HFFc6 (cell line): ENCODE measurements at regions not wholly inside any gene's neighbourhood (a gene's known extent, or its start where the extent isn't known, plus 50 kb on each side); places are given as distances from the start of the nearest gene placed in this dataset.
"Not testable (repeated sequence)": the region's sequence is repeated elsewhere in the genome, so short reads cannot be mapped to it uniquely, and the experiment has no call there.

Source experiments
- DNase-seq: peaks from one replicate; pipeline ENCODE4 v3.0.0-alpha.2; 2018
- H3K27ac Mint-ChIP-seq: 2 replicates; pipeline ENCODE4 v1.8.0; 2020; ENCODE audit warnings: mild to moderate bottlenecking, mixed read lengths
- H3K27me3 Mint-ChIP-seq: 2 replicates; pipeline ENCODE4 v1.8.0; 2021; ENCODE audit warnings: mild to moderate bottlenecking, moderate library complexity, mixed read lengths; ENCODE audit not compliant: insufficient read depth
- H3K36me3 Mint-ChIP-seq: 2 replicates; pipeline ENCODE4 v1.8.0; 2021; ENCODE audit warnings: low read depth, mixed read lengths
- H3K4me1 Mint-ChIP-seq: 2 replicates; pipeline ENCODE4 v1.8.0; 2020; ENCODE audit warnings: low read depth, mixed read lengths
- H3K4me3 Mint-ChIP-seq: 2 replicates; pipeline ENCODE4 v1.8.0; 2020; ENCODE audit warnings: mild to moderate bottlenecking, moderate library complexity, mixed read lengths
- H3K9me3 Mint-ChIP-seq: 2 replicates; pipeline ENCODE4 v1.8.0; 2020; ENCODE audit warnings: mild to moderate bottlenecking, mixed read lengths
- TF ChIP-seq, protein P1 (sequence below): fragments of 200-600 bp; sonication (generic); IDR thresholded peaks from 2 replicates; pipeline ENCODE4 v1.5.0; 2021; ENCODE audit warnings: antibody characterized with exemption, mild to moderate bottlenecking

- peaks cover 6% of the 10 kb centered on the region for H3K9me3 Mint-ChIP-seq
- no peak overlapping the region for H3K27ac Mint-ChIP-seq
- no peak for DNase-seq
- peaks cover 5% of the 10 kb centered on the region; the same call in 1 of the 2 replicates for H3K36me3 Mint-ChIP-seq
- H3K4me3 Mint-ChIP-seq = no peak overlapping the region
- peaks cover 27% of the 10 kb centered on the region for H3K27me3 Mint-ChIP-seq
- peaks cover 6% of the 10 kb centered on the region; the same call in 1 of the 2 replicates for H3K4me1 Mint-ChIP-seq
- TF ChIP-seq, protein P1, sequence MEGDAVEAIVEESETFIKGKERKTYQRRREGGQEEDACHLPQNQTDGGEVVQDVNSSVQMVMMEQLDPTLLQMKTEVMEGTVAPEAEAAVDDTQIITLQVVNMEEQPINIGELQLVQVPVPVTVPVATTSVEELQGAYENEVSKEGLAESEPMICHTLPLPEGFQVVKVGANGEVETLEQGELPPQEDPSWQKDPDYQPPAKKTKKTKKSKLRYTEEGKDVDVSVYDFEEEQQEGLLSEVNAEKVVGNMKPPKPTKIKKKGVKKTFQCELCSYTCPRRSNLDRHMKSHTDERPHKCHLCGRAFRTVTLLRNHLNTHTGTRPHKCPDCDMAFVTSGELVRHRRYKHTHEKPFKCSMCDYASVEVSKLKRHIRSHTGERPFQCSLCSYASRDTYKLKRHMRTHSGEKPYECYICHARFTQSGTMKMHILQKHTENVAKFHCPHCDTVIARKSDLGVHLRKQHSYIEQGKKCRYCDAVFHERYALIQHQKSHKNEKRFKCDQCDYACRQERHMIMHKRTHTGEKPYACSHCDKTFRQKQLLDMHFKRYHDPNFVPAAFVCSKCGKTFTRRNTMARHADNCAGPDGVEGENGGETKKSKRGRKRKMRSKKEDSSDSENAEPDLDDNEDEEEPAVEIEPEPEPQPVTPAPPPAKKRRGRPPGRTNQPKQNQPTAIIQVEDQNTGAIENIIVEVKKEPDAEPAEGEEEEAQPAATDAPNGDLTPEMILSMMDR = no peak
Measured at GRCh38 chr16:88132836-88133506, 181.7 kb downstream of the BANP start.

DNA sequence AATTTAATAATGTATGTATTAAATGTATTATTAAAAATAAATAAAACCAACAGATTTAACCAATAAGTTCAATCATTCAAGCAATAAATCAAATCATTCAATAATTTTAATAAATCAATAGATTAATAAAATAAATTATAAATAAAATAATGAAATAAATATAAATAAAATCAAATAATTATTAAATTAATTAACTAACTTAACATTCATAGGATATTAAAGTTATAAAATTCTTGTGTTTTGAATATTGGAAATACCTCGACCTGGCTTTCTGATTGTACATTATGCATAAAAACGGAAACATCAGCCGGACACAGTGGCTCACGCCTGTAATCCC is 182.2 kb downstream of the BANP start:
- peaks cover 6% of the 10 kb centered on the region; the same call in 1 of the 2 replicates for H3K4me1 Mint-ChIP-seq
- no peak overlapping the region for H3K27ac Mint-ChIP-seq
- TF ChIP-seq, protein P1 = no peak
- no peak overlapping the region for H3K4me3 Mint-ChIP-seq
- no peak for DNase-seq
- peaks cover 28% of the 10 kb centered on the region for H3K27me3 Mint-ChIP-seq
- peaks cover 9% of the 10 kb centered on the region for H3K36me3 Mint-ChIP-seq
- peaks cover 11% of the 10 kb centered on the region for H3K9me3 Mint-ChIP-seq

DNA sequence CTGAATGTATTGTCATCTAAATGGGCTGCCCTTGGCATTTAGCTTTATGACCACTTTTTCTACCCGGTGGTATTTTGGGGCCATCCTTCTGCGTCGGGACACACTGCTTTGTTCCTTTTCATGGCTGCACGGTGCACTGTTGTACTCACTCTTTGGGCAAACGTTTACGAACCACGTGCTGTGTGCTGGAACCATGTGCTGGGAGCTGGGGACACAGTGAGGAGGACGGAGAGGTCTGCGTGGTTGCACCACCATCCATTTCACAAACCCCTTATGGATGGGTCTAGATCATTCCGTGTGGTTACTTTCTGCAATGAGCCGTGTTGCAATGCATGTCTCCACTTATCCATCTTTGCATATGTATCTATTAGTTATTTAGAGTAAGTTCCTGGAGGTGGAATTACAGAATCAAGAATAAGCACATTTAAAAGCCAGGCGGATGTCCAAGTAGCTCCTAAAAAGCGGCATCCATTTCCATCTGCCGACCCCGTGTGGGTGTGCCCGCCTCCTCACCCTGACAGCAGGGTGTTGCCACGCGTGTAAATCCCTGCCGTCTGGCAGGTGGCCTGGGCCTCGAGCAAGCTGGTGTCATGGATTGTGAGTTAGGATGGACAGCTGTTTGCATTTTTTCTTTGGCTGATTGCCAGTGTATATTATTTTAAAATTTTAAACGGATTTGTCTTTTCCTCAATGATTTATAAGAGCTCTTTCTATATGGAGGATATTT is 183.1 kb downstream of the BANP start:
- Mint-ChIP-seq H3K27me3 (peaks cover 30% of the 10 kb centered on the region), H3K9me3 (peaks cover 20% of the 10 kb centered on the region), H3K36me3 (peaks cover 16% of the 10 kb centered on the region)
- H3K27ac Mint-ChIP-seq, DNase-seq, H3K4me3 Mint-ChIP-seq, H3K4me1 Mint-ChIP-seq: not testable (repeated sequence)

DNA sequence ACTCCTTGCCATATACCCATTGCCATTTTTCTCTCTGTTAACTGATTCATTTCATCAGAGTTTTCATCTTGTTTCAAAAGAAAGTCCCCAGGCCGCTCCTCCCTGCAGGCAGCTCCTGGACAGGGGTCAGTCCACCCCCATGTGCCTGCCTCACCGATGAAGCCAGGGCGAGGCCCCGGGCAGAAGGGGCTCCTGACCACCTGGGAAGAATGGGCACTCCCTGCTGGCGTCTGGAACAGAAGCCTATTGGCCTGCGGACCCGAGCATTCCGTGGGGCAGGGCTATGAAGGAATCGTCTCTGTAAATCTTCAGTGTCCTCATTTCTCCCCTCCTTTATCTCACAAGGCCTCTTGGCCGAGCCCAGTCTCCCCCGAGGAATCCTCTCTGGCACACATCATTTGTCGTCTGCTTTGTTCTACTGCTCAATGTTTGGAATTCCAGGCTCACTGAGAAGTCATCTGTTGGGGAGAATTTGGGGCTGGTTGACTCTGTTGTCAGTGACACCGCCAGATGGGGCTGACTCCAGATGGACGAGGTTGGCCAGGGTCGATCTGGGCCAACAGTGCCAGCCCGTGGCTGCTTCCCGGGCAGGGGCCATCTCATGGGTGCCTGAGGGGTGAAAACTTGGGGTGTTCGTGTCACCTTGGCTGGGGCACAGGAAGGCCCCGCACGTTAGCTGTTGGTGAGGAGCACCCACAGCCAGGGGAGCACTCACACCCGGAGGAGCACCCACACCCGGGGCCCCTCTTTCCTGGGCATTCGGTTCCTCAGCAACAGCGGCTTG is 183.9 kb downstream of the BANP start:
- not testable (repeated sequence) for DNase-seq, H3K4me1 Mint-ChIP-seq, H3K27ac Mint-ChIP-seq, H3K4me3 Mint-ChIP-seq
- Mint-ChIP-seq H3K36me3 (peaks cover 19% of the 10 kb centered on the region), H3K9me3 (peaks cover 26% of the 10 kb centered on the region), H3K27me3 (peaks cover 27% of the 10 kb centered on the region)

GRCh38 chr16:88136211-88136713 is 185.0 kb downstream of the BANP start:
- peaks cover 29% of the 10 kb centered on the region for H3K27me3 Mint-ChIP-seq
- H3K27ac Mint-ChIP-seq, DNase-seq, H3K4me3 Mint-ChIP-seq, H3K4me1 Mint-ChIP-seq: not testable (repeated sequence)
- peaks cover 29% of the 10 kb centered on the region for H3K9me3 Mint-ChIP-seq
- peaks cover 21% of the 10 kb centered on the region for H3K36me3 Mint-ChIP-seq

DNA sequence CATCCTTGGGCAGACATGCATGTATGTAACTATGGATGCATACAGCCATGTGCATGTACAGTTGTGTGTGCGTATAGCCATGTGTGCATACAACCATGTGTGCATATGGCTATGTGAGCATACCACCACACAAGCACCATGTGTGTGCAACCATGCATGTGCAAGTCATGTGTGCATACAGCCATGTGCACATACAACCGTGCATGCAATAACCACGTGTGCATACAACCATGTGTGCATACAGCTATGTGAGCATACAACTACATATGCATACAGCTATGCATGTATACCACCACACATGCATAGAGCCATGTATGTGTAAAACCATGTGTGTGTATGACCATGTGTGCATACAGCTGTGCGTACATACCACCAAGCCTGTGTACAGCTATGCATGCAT is 185.7 kb downstream of the BANP start:
- not testable (repeated sequence) for H3K4me1 Mint-ChIP-seq, H3K27ac Mint-ChIP-seq, H3K4me3 Mint-ChIP-seq, DNase-seq
- Mint-ChIP-seq H3K27me3 (peaks cover 28% of the 10 kb centered on the region), H3K36me3 (peaks cover 21% of the 10 kb centered on the region), H3K9me3 (peaks cover 29% of the 10 kb centered on the region)

DNA sequence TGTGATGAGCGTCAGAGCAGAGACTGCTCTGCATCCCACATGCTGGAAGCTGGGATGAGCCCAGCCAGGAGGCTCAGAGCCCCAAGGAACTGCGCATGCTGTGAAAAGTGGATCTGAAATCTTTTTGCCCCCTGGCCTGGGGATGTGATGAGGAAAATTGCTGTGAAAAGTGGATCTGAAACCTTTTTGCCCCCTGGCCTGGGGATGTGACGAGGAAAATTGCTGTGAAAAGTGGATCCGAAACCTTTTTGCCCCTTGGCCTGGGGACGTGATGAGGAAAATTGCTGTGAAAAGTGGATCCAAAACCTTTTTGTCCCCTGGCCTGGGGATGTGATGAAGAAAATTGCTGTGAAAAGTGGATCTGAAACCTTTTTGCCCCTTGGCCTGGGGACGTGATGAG is 187.9 kb downstream of the BANP start:
- H3K27ac Mint-ChIP-seq = not testable (repeated sequence)
- H3K36me3 Mint-ChIP-seq = peaks cover 21% of the 10 kb centered on the region

DNA sequence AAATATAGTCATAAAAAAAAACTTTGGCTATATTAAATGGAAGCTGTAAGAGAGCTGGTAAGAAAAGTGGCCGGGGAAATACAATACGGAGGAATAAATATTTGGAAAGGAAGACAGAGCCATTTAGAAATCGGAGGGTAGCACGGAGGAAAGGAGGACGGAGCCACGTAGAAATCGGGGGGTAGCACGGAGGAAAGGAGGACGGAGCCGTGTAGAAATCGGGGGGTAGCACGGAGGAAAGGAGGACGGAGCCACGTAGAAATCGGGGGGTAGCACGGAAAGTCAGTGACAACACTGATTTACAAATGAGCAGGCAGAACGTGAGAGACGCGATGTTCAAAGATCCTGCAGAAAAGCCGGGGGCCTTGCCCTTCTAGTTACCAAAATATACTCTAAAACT is 189.0 kb downstream of the BANP start:
- peaks cover 28% of the 10 kb centered on the region for H3K27me3 Mint-ChIP-seq
- H3K36me3 Mint-ChIP-seq = peaks cover 21% of the 10 kb centered on the region
- H3K4me3 Mint-ChIP-seq, H3K4me1 Mint-ChIP-seq, DNase-seq, H3K27ac Mint-ChIP-seq: not testable (repeated sequence)
- peaks cover 29% of the 10 kb centered on the region for H3K9me3 Mint-ChIP-seq

More for the DNA sequence above, 187.9 kb downstream of the BANP start:
- Mint-ChIP-seq H3K9me3 (peaks cover 29% of the 10 kb centered on the region), H3K27me3 (peaks cover 26% of the 10 kb centered on the region)
- H3K4me1 Mint-ChIP-seq, H3K4me3 Mint-ChIP-seq, DNase-seq: not testable (repeated sequence)
